HG03095 (cell line): ENCODE measurements at regions not wholly inside any gene's neighbourhood (a gene's known extent, or its start where the extent isn't known, plus 50 kb on each side); places are given as distances from the start of the nearest gene placed in this dataset.

Experiments used
- ATAC-seq: cut with Tn5 transposase; IDR thresholded peaks from one replicate; pipeline ENCODE4 v1.9.1; 2021; ENCODE audit warnings: moderate library complexity; ENCODE audit not compliant: unreplicated experiment

- ATAC-seq = no peak
These were observed 160.6 kb upstream of the SHB start for GRCh38 chr9:38229504-38230155.

- no peak for ATAC-seq
These were observed 160.1 kb upstream of the SHB start for GRCh38 chr9:38229104-38229500.

GRCh38 chr9:38228331-38229103 is 159.5 kb upstream of the SHB start:
- no peak for ATAC-seq

GRCh38 chr9:38227656-38228055 is 158.6 kb upstream of the SHB start:
- ATAC-seq = no peak

GRCh38 chr9:38227061-38227540 is 158.1 kb upstream of the SHB start:
- ATAC-seq = no peak

- ATAC-seq = no peak
These were observed 157.5 kb upstream of the SHB start for GRCh38 chr9:38226491-38226951.

- no peak for ATAC-seq
These were observed 155.9 kb upstream of the SHB start for GRCh38 chr9:38224941-38225340.

- ATAC-seq = no peak
These were observed 147.5 kb upstream of the SHB start for GRCh38 chr9:38216572-38216971.

GRCh38 chr9:38215465-38215864 is 146.4 kb upstream of the SHB start:
- ATAC-seq = no peak

GRCh38 chr9:38214432-38214831 is 145.4 kb upstream of the SHB start:
- ATAC-seq = no peak

GRCh38 chr9:38213631-38214299 is 144.7 kb upstream of the SHB start:
- ATAC-seq = no peak

- no peak for ATAC-seq
These were observed 143.0 kb upstream of the SHB start for GRCh38 chr9:38212016-38212415.

- no peak for ATAC-seq
These were observed 142.0 kb upstream of the SHB start for GRCh38 chr9:38211002-38211401.

GRCh38 chr9:38208206-38208901 is 139.3 kb upstream of the SHB start:
- no peak for ATAC-seq

- ATAC-seq = no peak
These were observed 138.3 kb upstream of the SHB start for GRCh38 chr9:38207247-38207778.

GRCh38 chr9:38205279-38205678 is 136.3 kb upstream of the SHB start:
- ATAC-seq = no peak

- ATAC-seq = no peak
These were observed 133.4 kb upstream of the SHB start for GRCh38 chr9:38202336-38202938.

- ATAC-seq = no peak
These were observed 132.8 kb upstream of the SHB start for GRCh38 chr9:38201844-38202243.

GRCh38 chr9:38200431-38200830 is 131.4 kb upstream of the SHB start:
- no peak for ATAC-seq

GRCh38 chr9:38198140-38198539 is 129.1 kb upstream of the SHB start:
- no peak for ATAC-seq

GRCh38 chr9:38196714-38197113 is 127.7 kb upstream of the SHB start:
- ATAC-seq = no peak
